MG63 (cell line): ENCODE measurements at regions not wholly inside any gene's neighbourhood (a gene's known extent, or its start where the extent isn't known, plus 50 kb on each side); places are given as distances from the start of the nearest gene placed in this dataset.
"Not testable (repeated sequence)": the region's sequence is repeated elsewhere in the genome, so short reads cannot be mapped to it uniquely, and the experiment has no call there.

Experiments used
- DNase-seq: peaks from one replicate; pipeline ENCODE4 v3.0.0-alpha.2; 2020
- H3K27me3 ChIP-seq: fragments of 250-450 bp; sonication (Bioruptor Pico); 2 replicates; pipeline ENCODE4 v1.5.1; 2020; ENCODE audit warnings: mild to moderate bottlenecking, moderate library complexity
- H3K36me3 ChIP-seq: fragments of 250-450 bp; sonication (Bioruptor Pico); 2 replicates; pipeline ENCODE4 v1.5.1; 2020; ENCODE audit warnings: mild to moderate bottlenecking, moderate library complexity
- H3K4me3 ChIP-seq: fragments of 250-450 bp; sonication (Bioruptor Pico); 2 replicates; pipeline ENCODE4 v1.5.1; 2020; ENCODE audit warnings: mild to moderate bottlenecking, moderate library complexity
- H3K9me3 ChIP-seq: fragments of 250-450 bp; sonication (Bioruptor Pico); 2 replicates; pipeline ENCODE4 v1.5.1; 2020; ENCODE audit warnings: mild to moderate bottlenecking, moderate library complexity

GRCh38 chr4:122973465-122973864 lies 51.1 kb upstream of the NUDT6 start:
- no peaks in the 10 kb centered on the region for H3K27me3 ChIP-seq
- H3K36me3 ChIP-seq, result peaks cover 44% of the 10 kb centered on the region
- H3K4me3 ChIP-seq, result no peak overlapping the region
- DNase-seq, result no peak
- peaks cover 12% of the 10 kb centered on the region for H3K9me3 ChIP-seq

GRCh38 chr4:122976111-122976510 lies 53.7 kb upstream of the NUDT6 start:
- H3K9me3 ChIP-seq, result peaks cover 12% of the 10 kb centered on the region
- H3K4me3 ChIP-seq, result no peak overlapping the region
- no peak for DNase-seq
- no peaks in the 10 kb centered on the region for H3K27me3 ChIP-seq
- H3K36me3 ChIP-seq, result peaks cover 66% of the 10 kb centered on the region

- peaks cover 71% of the 10 kb centered on the region for H3K36me3 ChIP-seq
- no peak overlapping the region for H3K4me3 ChIP-seq
- H3K27me3 ChIP-seq, result no peaks in the 10 kb centered on the region
- peaks cover 12% of the 10 kb centered on the region for H3K9me3 ChIP-seq
- DNase-seq, result no peak
Observed at GRCh38 chr4:122977103-122977502, 54.7 kb upstream of the NUDT6 start.

- H3K27me3 ChIP-seq, result no peaks in the 10 kb centered on the region
- peaks cover 72% of the 10 kb centered on the region for H3K36me3 ChIP-seq
- H3K4me3 ChIP-seq, result no peak overlapping the region
- DNase-seq, result no peak
- H3K9me3 ChIP-seq, result peaks cover 12% of the 10 kb centered on the region
Observed at GRCh38 chr4:122978109-122978508, 55.7 kb upstream of the NUDT6 start.

GRCh38 chr4:122978789-122979188 lies 56.4 kb upstream of the NUDT6 start:
- Histone ChIP-seq H3K4me3 (no peak overlapping the region), H3K27me3 (no peaks in the 10 kb centered on the region), H3K9me3 (peaks cover 12% of the 10 kb centered on the region), H3K36me3 (peaks cover 72% of the 10 kb centered on the region)
- DNase-seq, result no peak

GRCh38 chr4:122980860-122981259 lies 58.5 kb upstream of the NUDT6 start:
- Histone ChIP-seq H3K4me3 (no peak overlapping the region), H3K27me3 (no peaks in the 10 kb centered on the region)

GRCh38 chr4:122988696-122989095 lies 66.3 kb upstream of the NUDT6 start:
- DNase-seq, result no peak
- no peak overlapping the region for H3K4me3 ChIP-seq
- H3K36me3 ChIP-seq, result peaks cover 21% of the 10 kb centered on the region
- H3K9me3 ChIP-seq, result peaks cover 26% of the 10 kb centered on the region
- H3K27me3 ChIP-seq, result no peaks in the 10 kb centered on the region

More at GRCh38 chr4:122980860-122981259, 58.5 kb upstream of the NUDT6 start:
- no peak for DNase-seq
- Histone ChIP-seq H3K9me3 (peaks cover 4% of the 10 kb centered on the region; the same call in 1 of the 2 replicates), H3K36me3 (peaks cover 64% of the 10 kb centered on the region)

GRCh38 chr4:122990891-122991290 lies 68.5 kb upstream of the NUDT6 start:
- DNase-seq, result no peak
- Histone ChIP-seq H3K27me3 (no peaks in the 10 kb centered on the region), H3K36me3 (peaks cover 11% of the 10 kb centered on the region), H3K9me3 (peaks cover 22% of the 10 kb centered on the region), H3K4me3 (no peak overlapping the region)

GRCh38 chr4:122992057-122992456 lies 69.7 kb upstream of the NUDT6 start:
- Histone ChIP-seq H3K27me3 (no peaks in the 10 kb centered on the region), H3K9me3 (peaks cover 13% of the 10 kb centered on the region), H3K36me3 (peaks cover 12% of the 10 kb centered on the region), H3K4me3 (no peak overlapping the region)
- DNase-seq, result peak; percentile 23

- Histone ChIP-seq H3K4me3 (no peak overlapping the region), H3K27me3 (no peaks in the 10 kb centered on the region), H3K36me3 (peaks cover 14% of the 10 kb centered on the region), H3K9me3 (peaks cover 11% of the 10 kb centered on the region)
- no peak for DNase-seq
Observed at GRCh38 chr4:122992641-122993040, 70.2 kb upstream of the NUDT6 start.

- Histone ChIP-seq H3K9me3 (peaks cover 5% of the 10 kb centered on the region; the same call in 1 of the 2 replicates), H3K36me3 (peaks cover 8% of the 10 kb centered on the region; the same call in 1 of the 2 replicates), H3K4me3 (no peak overlapping the region), H3K27me3 (no peaks in the 10 kb centered on the region)
- DNase-seq, result no peak
Observed at GRCh38 chr4:122996350-122996749, 74.0 kb upstream of the NUDT6 start.

GRCh38 chr4:122997463-122998101 lies 75.2 kb upstream of the NUDT6 start:
- Histone ChIP-seq H3K9me3 (peaks cover 5% of the 10 kb centered on the region; the same call in 1 of the 2 replicates), H3K27me3 (no peaks in the 10 kb centered on the region), H3K4me3 (no peak overlapping the region), H3K36me3 (peaks cover 8% of the 10 kb centered on the region; the same call in 1 of the 2 replicates)
- DNase-seq, result no peak

GRCh38 chr4:123004079-123004478 lies 81.7 kb upstream of the NUDT6 start:
- H3K27me3 ChIP-seq, DNase-seq, H3K4me3 ChIP-seq, H3K9me3 ChIP-seq, H3K36me3 ChIP-seq: not testable (repeated sequence)

- not testable (repeated sequence) for DNase-seq, H3K4me3 ChIP-seq, H3K36me3 ChIP-seq, H3K9me3 ChIP-seq, H3K27me3 ChIP-seq
Observed at GRCh38 chr4:123005126-123005525, 82.7 kb upstream of the NUDT6 start.

- H3K9me3 ChIP-seq, result no peaks in the 10 kb centered on the region
- no peak for DNase-seq
- H3K4me3 ChIP-seq, result no peak overlapping the region
- no peaks in the 10 kb centered on the region for H3K27me3 ChIP-seq
- peaks cover 9% of the 10 kb centered on the region for H3K36me3 ChIP-seq
Observed at GRCh38 chr4:123007679-123008078, 85.3 kb upstream of the NUDT6 start.

- not testable (repeated sequence) for H3K27me3 ChIP-seq, H3K4me3 ChIP-seq, H3K9me3 ChIP-seq, DNase-seq, H3K36me3 ChIP-seq
Observed at GRCh38 chr4:123012416-123012815, 90.0 kb upstream of the NUDT6 start.

- Histone ChIP-seq H3K9me3 (no peaks in the 10 kb centered on the region), H3K4me3 (no peak overlapping the region), H3K27me3 (no peaks in the 10 kb centered on the region), H3K36me3 (peaks cover 2% of the 10 kb centered on the region)
- DNase-seq, result no peak
Observed at GRCh38 chr4:123014038-123014437, 91.6 kb upstream of the NUDT6 start.

- Histone ChIP-seq H3K9me3 (no peaks in the 10 kb centered on the region; the same call in 1 of the 2 replicates), H3K27me3 (no peaks in the 10 kb centered on the region), H3K4me3 (no peak overlapping the region), H3K36me3 (no peaks in the 10 kb centered on the region; the same call in 1 of the 2 replicates)
- no peak for DNase-seq
Observed at GRCh38 chr4:123017078-123017477, 94.7 kb upstream of the NUDT6 start.
